SKM-1 (cell line): ENCODE measurements at regions not wholly inside any gene's neighbourhood (a gene's known extent, or its start where the extent isn't known, plus 50 kb on each side); places are given as distances from the start of the nearest gene placed in this dataset.

Experiments
- DNase-seq: peaks from one replicate; lab custom pipeline; 2025; ENCODE audit not compliant: unreplicated experiment; lab: John Stamatoyannopoulos, UW

- DNase-seq = no peak
Observed at GRCh38 chr6:104428184-104428583, 431.5 kb downstream of the HACE1 start.

- DNase-seq = no peak
Observed at GRCh38 chr6:104423691-104424090, 436.0 kb downstream of the HACE1 start.

- no peak for DNase-seq
Observed at GRCh38 chr6:104421650-104422049, 438.1 kb downstream of the HACE1 start.

GRCh38 chr6:104418839-104419238, 440.9 kb downstream of the HACE1 start:
- DNase-seq = no peak

GRCh38 chr6:104418125-104418524, 441.6 kb downstream of the HACE1 start:
- peak; percentile 86 for DNase-seq

- DNase-seq = no peak
Observed at GRCh38 chr6:104414723-104415122, 445.0 kb downstream of the HACE1 start.

GRCh38 chr6:104413767-104414166, 446.0 kb downstream of the HACE1 start:
- no peak for DNase-seq

- no peak for DNase-seq
Observed at GRCh38 chr6:104411302-104411701, 448.4 kb downstream of the HACE1 start.

GRCh38 chr6:104409913-104410312, 449.8 kb downstream of the HACE1 start:
- peak; percentile 81 for DNase-seq

GRCh38 chr6:104407957-104408356, 451.8 kb downstream of the HACE1 start:
- DNase-seq = no peak

GRCh38 chr6:104404377-104404776, 455.3 kb downstream of the HACE1 start:
- no peak for DNase-seq

- no peak for DNase-seq
Observed at GRCh38 chr6:104402572-104402971, 457.1 kb downstream of the HACE1 start.

GRCh38 chr6:104401926-104402325, 457.8 kb downstream of the HACE1 start:
- no peak for DNase-seq

GRCh38 chr6:104400844-104401243, 458.9 kb downstream of the HACE1 start:
- DNase-seq = no peak

- peak; percentile 38 for DNase-seq
Observed at GRCh38 chr6:104396077-104396476, 463.6 kb downstream of the HACE1 start.

- DNase-seq = no peak
Observed at GRCh38 chr6:104381907-104382306, 477.8 kb downstream of the HACE1 start.

GRCh38 chr6:104365451-104366234, 494.1 kb downstream of the HACE1 start:
- no peak for DNase-seq

GRCh38 chr6:104357928-104358327, 501.8 kb downstream of the HACE1 start:
- DNase-seq = no peak

- DNase-seq = no peak
Observed at GRCh38 chr6:104356197-104356596, 503.5 kb downstream of the HACE1 start.

- no peak for DNase-seq
Observed at GRCh38 chr6:104349191-104349590, 510.5 kb downstream of the HACE1 start.

- no peak for DNase-seq
Observed at GRCh38 chr6:104344223-104344622, 515.5 kb downstream of the HACE1 start.

- DNase-seq = no peak
Observed at GRCh38 chr6:104332364-104332763, 527.4 kb downstream of the HACE1 start.
